Right lobe of liver (tissue), 6 donors: ENCODE measurements at regions not wholly inside any gene's neighbourhood (a gene's known extent, or its start where the extent isn't known, plus 50 kb on each side); places are given as distances from the start of the nearest gene placed in this dataset.
A peak's percentile ranks its signal among the peaks of the same experiment; 100 is the strongest.

ENCODE experiments used
- ATAC-seq, 4 donors: fragments of 200-7000 bp; cut with Tn5 transposase; one replicate each; pipeline ENCODE4 v1.9.1; 2020; ENCODE audit warnings: mild to moderate bottlenecking in 4 of 4, moderate library complexity in 4 of 4
- DNase-seq, 3 donors: peaks; one replicate each; pipeline ENCODE4 v3.0.0-alpha.2; 2020
- H3K27ac ChIP-seq, 3 donors: fragments of 200-600 bp; one replicate each; pipeline ENCODE4 v1.8.0; 2022
- H3K27me3 ChIP-seq, 2 donors: fragments of 200-600 bp; one replicate each; pipeline ENCODE4 v1.8.0; 2022
- H3K36me3 ChIP-seq, 4 donors: fragments of 200-600 bp; sonication (generic) in 1 of 4; one replicate each; pipeline versions ENCODE4 v1.5.1 to v1.8.0; 2017 to 2022; ENCODE audit warnings: control low read depth in 1 of 4
- H3K4me1 ChIP-seq, 4 donors: fragments of 200-600 bp; sonication (generic) in 1 of 4; one replicate each; pipeline versions ENCODE4 v1.5.1 to v1.8.0; 2017 to 2022; ENCODE audit warnings: control low read depth in 1 of 4
- H3K4me3 ChIP-seq, 3 donors: fragments of 200-600 bp; one replicate each; pipeline ENCODE4 v1.8.0; 2022
- H3K9me3 ChIP-seq, 4 donors: fragments of 200-600 bp; sonication (generic) in 1 of 4; one replicate each; pipeline versions ENCODE4 v1.5.1 to v1.8.0; 2017 to 2022; ENCODE audit warnings: control low read depth in 1 of 4
- POLR2A ChIP-seq: fragments of 450-650 bp; IDR thresholded peaks from one replicate; pipeline ENCODE4 v1.6.1; 2017; ENCODE audit warnings: antibody characterized with exemption, mild to moderate bottlenecking
- WGBS: methylation state at CpG from one replicate; pipeline ENCODE4 v1.1.6; 2018; ENCODE audit warnings: low coverage, low lambda C conversion rate; ENCODE audit not compliant: insufficient coverage; ENCODE audit errors: missing lambda C conversion rate; 5-methylcytosine and 5-hydroxymethylcytosine counted together
- intact Hi-C, 2 donors: fragments of 100-400 bp; cut with DNase I; formaldehyde crosslinking; loops; one replicate each; pipeline versions ENCODE4 v1.11.2 to v1.14.1; 2022
- TF ChIP-seq, protein P1 (sequence below), 4 donors: fragments of 200-600 bp in 3 of 4; fragments of 450-650 bp in 1 of 4; IDR thresholded peaks; one replicate each; pipeline versions ENCODE4 v1.5.1 to v1.8.0; 2016 to 2022; ENCODE audit warnings: antibody characterized with exemption in 4 of 4, mild to moderate bottlenecking in 2 of 4
- donor health status: DM: no; HTN: yes; CAD: no.
- donor health status: DM: no; HTN: no; CAD: no.
- donor health status: DM: no; HTN: no; CAD: no.
- donor health status: DM: no; HTN: yes; CAD: no.
- donor health status: DM: no; HTN: yes; CAD: no.

DNA sequence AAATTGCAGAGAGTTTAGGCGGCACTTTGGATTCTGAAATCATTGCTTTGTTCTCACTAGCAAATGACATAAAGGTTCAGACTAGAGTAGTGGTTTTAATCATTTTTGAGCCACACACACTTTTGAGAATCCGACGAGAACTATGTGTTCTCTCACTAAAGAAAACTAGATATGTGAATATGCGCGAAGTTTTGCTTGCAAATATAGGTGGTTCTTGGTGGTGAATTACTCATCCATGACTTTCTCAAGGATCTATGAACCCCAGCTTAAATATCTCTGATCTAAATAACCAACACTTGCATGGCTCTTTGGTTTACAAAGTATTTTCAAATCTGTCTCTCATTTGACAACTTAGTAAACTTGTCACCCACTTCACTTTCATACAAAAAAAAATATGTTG is 54.8 kb downstream of the NOG start:
- no peak for TF ChIP-seq POLR2A
- TF ChIP-seq, protein P1, sequence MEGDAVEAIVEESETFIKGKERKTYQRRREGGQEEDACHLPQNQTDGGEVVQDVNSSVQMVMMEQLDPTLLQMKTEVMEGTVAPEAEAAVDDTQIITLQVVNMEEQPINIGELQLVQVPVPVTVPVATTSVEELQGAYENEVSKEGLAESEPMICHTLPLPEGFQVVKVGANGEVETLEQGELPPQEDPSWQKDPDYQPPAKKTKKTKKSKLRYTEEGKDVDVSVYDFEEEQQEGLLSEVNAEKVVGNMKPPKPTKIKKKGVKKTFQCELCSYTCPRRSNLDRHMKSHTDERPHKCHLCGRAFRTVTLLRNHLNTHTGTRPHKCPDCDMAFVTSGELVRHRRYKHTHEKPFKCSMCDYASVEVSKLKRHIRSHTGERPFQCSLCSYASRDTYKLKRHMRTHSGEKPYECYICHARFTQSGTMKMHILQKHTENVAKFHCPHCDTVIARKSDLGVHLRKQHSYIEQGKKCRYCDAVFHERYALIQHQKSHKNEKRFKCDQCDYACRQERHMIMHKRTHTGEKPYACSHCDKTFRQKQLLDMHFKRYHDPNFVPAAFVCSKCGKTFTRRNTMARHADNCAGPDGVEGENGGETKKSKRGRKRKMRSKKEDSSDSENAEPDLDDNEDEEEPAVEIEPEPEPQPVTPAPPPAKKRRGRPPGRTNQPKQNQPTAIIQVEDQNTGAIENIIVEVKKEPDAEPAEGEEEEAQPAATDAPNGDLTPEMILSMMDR (IDR thresholded peaks at IDR 0.05) = no peak
- no peaks in the 10 kb centered on the region for H3K27me3 ChIP-seq
- no peaks in the 10 kb centered on the region for H3K4me1 ChIP-seq
- DNase-seq = no peak
- no peaks in the 10 kb centered on the region for H3K36me3 ChIP-seq
- intact Hi-C loops = no loop called here
- no peak for ATAC-seq
- no peak overlapping the region for H3K4me3 ChIP-seq
- no peak overlapping the region for H3K27ac ChIP-seq
- H3K9me3 ChIP-seq = no peaks in the 10 kb centered on the region
- 67% methylated on average over 5 of the region's 5 CpGs for WGBS

DNA sequence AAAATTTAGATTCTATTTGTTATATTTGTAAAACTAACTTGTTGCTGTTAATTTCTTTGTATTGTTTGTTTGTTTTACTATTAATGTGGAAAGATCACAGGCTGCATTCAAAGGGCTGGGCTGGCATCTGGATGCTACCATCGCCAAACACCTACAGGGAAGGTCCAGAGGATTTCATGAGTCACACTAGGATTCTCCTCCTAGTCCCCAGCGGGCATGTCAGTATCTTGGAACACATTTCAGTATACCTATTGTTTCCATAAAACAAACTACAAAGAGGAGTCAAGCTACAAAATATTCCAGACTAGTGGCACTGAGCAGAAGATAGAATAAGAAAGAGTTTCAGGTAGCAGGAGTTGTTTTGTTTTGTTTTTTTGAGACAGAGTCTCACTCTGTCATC is 55.3 kb downstream of the NOG start:
- WGBS = 59% methylated on average over 2 of the region's 2 CpGs
- TF ChIP-seq POLR2A = no peak
- TF ChIP-seq, protein P1 (IDR thresholded peaks at IDR 0.05) = no peak
- ATAC-seq = no peak

DNA sequence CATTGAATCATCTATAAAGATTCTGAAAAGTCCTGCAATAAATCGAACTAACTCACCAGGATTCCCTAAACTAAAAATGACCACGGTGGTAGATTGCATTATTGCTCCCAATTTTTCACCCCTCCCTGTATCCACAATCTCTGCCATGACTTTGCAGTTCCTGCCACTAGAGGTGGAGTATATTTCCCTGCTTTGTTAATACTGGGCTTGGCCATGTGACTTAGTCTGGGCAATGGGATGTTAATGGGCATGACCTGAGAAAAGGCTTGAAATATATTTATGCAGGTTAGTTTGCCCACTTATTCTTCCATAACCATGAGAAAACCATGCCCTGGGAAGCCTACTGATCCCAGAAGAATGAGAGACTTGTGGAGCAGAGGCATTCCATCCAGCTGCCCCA is 59.1 kb downstream of the NOG start:
- Histone ChIP-seq H3K4me1 (no peaks in the 10 kb centered on the region), H3K27me3 (no peaks in the 10 kb centered on the region), H3K4me3 (no peak overlapping the region), H3K36me3 (no peaks in the 10 kb centered on the region), H3K27ac (no peak overlapping the region), H3K9me3 (no peaks in the 10 kb centered on the region)
- no peak for DNase-seq
- ATAC-seq = no peak
- WGBS = 32% methylated on average over 2 of the region's 2 CpGs
- no peak for TF ChIP-seq POLR2A
- TF ChIP-seq, protein P1 (IDR thresholded peaks at IDR 0.05) = no peak
- intact Hi-C loops = no loop called here

More for the DNA sequence above, 55.3 kb downstream of the NOG start:
- no peaks in the 10 kb centered on the region for H3K4me1 ChIP-seq
- H3K4me3 ChIP-seq = no peak overlapping the region
- no peak for DNase-seq
- H3K27me3 ChIP-seq = no peaks in the 10 kb centered on the region
- H3K36me3 ChIP-seq = no peaks in the 10 kb centered on the region
- no peaks in the 10 kb centered on the region for H3K9me3 ChIP-seq
- H3K27ac ChIP-seq = no peak overlapping the region
- intact Hi-C loops = no loop called here

DNA sequence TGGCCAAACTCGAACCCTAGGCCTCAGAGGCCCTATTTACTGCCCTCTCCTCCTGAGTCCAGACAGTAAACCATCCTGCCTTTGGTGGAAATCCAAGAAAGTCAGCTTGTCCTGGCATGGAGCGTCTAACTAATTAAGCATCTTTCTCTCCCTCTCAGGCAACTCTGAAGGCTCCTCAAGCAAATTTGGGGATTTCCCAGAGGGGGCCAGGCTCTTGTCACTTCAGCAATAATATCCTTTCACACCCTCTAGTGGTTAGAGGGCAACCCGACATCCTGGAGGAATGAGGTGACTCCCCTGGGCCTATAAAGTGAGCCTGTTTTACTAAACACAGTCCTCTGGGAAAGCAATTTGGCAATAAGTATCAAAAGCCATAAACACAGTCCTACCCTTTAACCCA is 60.4 kb downstream of the NOG start:
- ATAC-seq (peak in 2 of 4 donors; percentile 39 to 43), DNase-seq (no peak)

More for the DNA sequence above, 60.4 kb downstream of the NOG start:
- 23% methylated on average over 3 of the region's 3 CpGs for WGBS
- H3K27ac ChIP-seq = no peak overlapping the region
- no peak overlapping the region for H3K4me3 ChIP-seq
- no peaks in the 10 kb centered on the region for H3K4me1 ChIP-seq
- intact Hi-C loops = no loop called here
- no peaks in the 10 kb centered on the region for H3K36me3 ChIP-seq
- no peaks in the 10 kb centered on the region for H3K9me3 ChIP-seq
- no peaks in the 10 kb centered on the region for H3K27me3 ChIP-seq
- no peak for TF ChIP-seq POLR2A
- TF ChIP-seq, protein P1 (IDR thresholded peaks at IDR 0.05) = peak in 3 of 4 donors; percentile 19 to 31 (median 26)
